22Rv1 (cell line): ENCODE measurements at regions not wholly inside any gene's neighbourhood (a gene's known extent, or its start where the extent isn't known, plus 50 kb on each side); places are given as distances from the start of the nearest gene placed in this dataset.

Experiments used
- CTCF ChIP-seq: fragments of 450-650 bp; IDR thresholded peaks from 2 replicates; pipeline ENCODE4 v1.5.1; 2017; ENCODE audit warnings: mild to moderate bottlenecking
- ZFX ChIP-seq: fragments of 450-650 bp; IDR thresholded peaks from 2 replicates; pipeline ENCODE4 v1.6.1; 2017; ENCODE audit warnings: antibody characterized with exemption, borderline replicate concordance

- TF ChIP-seq CTCF (no peak), ZFX (no peak)
These were observed 91.8 kb upstream of the TSC22D1 start for GRCh38 chr13:44667943-44668342.
